Neural progenitor cell (in vitro differentiated cells): ENCODE measurements at regions not wholly inside any gene's neighbourhood (a gene's known extent, or its start where the extent isn't known, plus 50 kb on each side); places are given as distances from the start of the nearest gene placed in this dataset.
"Not testable (repeated sequence)": the region's sequence is repeated elsewhere in the genome, so short reads cannot be mapped to it uniquely, and the experiment has no call there.

Experiments
- CTCF ChIP-seq: fragments of 200-600 bp; sonication (generic); IDR thresholded peaks from 2 replicates; pipeline ENCODE4 v1.5.1; 2017; ENCODE audit warnings: antibody characterized with exemption, mild to moderate bottlenecking
- EZH2 ChIP-seq: fragments of 200-600 bp; sonication (generic); IDR thresholded peaks from 2 replicates; pipeline ENCODE4 v1.6.1; 2017; ENCODE audit warnings: antibody characterized with exemption, mild to moderate bottlenecking, moderate library complexity
- EZH2phosphoT487 ChIP-seq: fragments of 200-600 bp; sonication (generic); IDR thresholded peaks from 2 replicates; pipeline ENCODE4 v1.6.1; 2017; ENCODE audit warnings: antibody characterized with exemption

- not testable (repeated sequence) for TF ChIP-seq CTCF, EZH2, EZH2phosphoT487
These were observed 576.8 kb upstream of the LINC00305 start for GRCh38 chr18:64725657-64726056.
